Parathyroid adenoma (tissue), 2 donors: ENCODE measurements at regions not wholly inside any gene's neighbourhood (a gene's known extent, or its start where the extent isn't known, plus 50 kb on each side); places are given as distances from the start of the nearest gene placed in this dataset.

Source experiments
- H2AFZ ChIP-seq: fragments of 300-600 bp; sonication (generic); one replicate; pipeline ENCODE4 v1.7.0; 2017; ENCODE audit warnings: antibody characterized with exemption, mild to moderate bottlenecking
- H3K27ac ChIP-seq: fragments of 300-600 bp; sonication (generic); one replicate; pipeline ENCODE4 v1.7.0; 2017
- H3K27me3 ChIP-seq: fragments of 300-600 bp; sonication (generic); one replicate; pipeline ENCODE4 v1.7.0; 2017; ENCODE audit warnings: low read length; ENCODE audit not compliant: control insufficient read depth, insufficient read depth
- H3K36me3 ChIP-seq: fragments of 300-600 bp; sonication (generic); one replicate; pipeline ENCODE4 v1.7.0; 2017; ENCODE audit warnings: low read length; ENCODE audit not compliant: control insufficient read depth, insufficient read depth
- H3K4me1 ChIP-seq: fragments of 300-600 bp; sonication (generic); one replicate; pipeline ENCODE4 v1.7.0; 2017; ENCODE audit warnings: control low read depth
- H3K4me2 ChIP-seq: fragments of 300-600 bp; sonication (generic); one replicate; pipeline ENCODE4 v1.7.0; 2017; ENCODE audit warnings: low read length
- H3K4me3 ChIP-seq: fragments of 300-600 bp; sonication (generic); one replicate; pipeline ENCODE4 v1.7.0; 2017; ENCODE audit warnings: low read depth, low read length
- H3K79me2 ChIP-seq: fragments of 300-600 bp; sonication (generic); one replicate; pipeline ENCODE4 v1.7.0; 2017; ENCODE audit warnings: control low read depth
- H3K9ac ChIP-seq: fragments of 300-600 bp; sonication (generic); one replicate; pipeline ENCODE4 v1.7.0; 2017; ENCODE audit warnings: mild to moderate bottlenecking
- H3K9me3 ChIP-seq: fragments of 300-600 bp; sonication (generic); one replicate; pipeline ENCODE4 v1.7.0; 2017; ENCODE audit warnings: low read length; ENCODE audit not compliant: control insufficient read depth
- CTCF ChIP-seq: fragments of 300-600 bp; sonication (generic); IDR thresholded peaks from one replicate; pipeline ENCODE4 v1.7.0; 2017; ENCODE audit warnings: antibody characterized with exemption, mild to moderate bottlenecking
- donor health status: primary hyperparathyroidism.

- no peaks in the 10 kb centered on the region for H3K9me3 ChIP-seq
- H2AFZ ChIP-seq: no peak overlapping the region
- H3K4me2 ChIP-seq: no peak overlapping the region
- H3K9ac ChIP-seq: no peak overlapping the region
- no peaks in the 10 kb centered on the region for H3K79me2 ChIP-seq
- H3K27me3 ChIP-seq: no peaks in the 10 kb centered on the region
- no peak overlapping the region for H3K27ac ChIP-seq
- no peaks in the 10 kb centered on the region for H3K36me3 ChIP-seq
- no peak for TF ChIP-seq CTCF
- no peak overlapping the region for H3K4me3 ChIP-seq
- H3K4me1 ChIP-seq: no peaks in the 10 kb centered on the region
Observed at GRCh38 chrX:30957753-30958152, 68.7 kb upstream of the TAB3 start.

- Histone ChIP-seq H3K4me1 (no peaks in the 10 kb centered on the region), H3K9me3 (no peaks in the 10 kb centered on the region), H2AFZ (no peak overlapping the region), H3K9ac (no peak overlapping the region), H3K27me3 (no peaks in the 10 kb centered on the region), H3K4me3 (no peak overlapping the region), H3K4me2 (no peak overlapping the region), H3K79me2 (no peaks in the 10 kb centered on the region), H3K36me3 (no peaks in the 10 kb centered on the region), H3K27ac (no peak overlapping the region)
- TF ChIP-seq CTCF: no peak
Observed at GRCh38 chrX:30955687-30956086, 66.6 kb upstream of the TAB3 start.

GRCh38 chrX:30951003-30951402 is 61.9 kb upstream of the TAB3 start:
- Histone ChIP-seq H3K9me3 (no peaks in the 10 kb centered on the region), H3K4me2 (no peak overlapping the region), H3K27ac (no peak overlapping the region), H3K9ac (no peak overlapping the region), H3K79me2 (no peaks in the 10 kb centered on the region), H3K4me1 (no peaks in the 10 kb centered on the region), H3K27me3 (no peaks in the 10 kb centered on the region), H3K36me3 (no peaks in the 10 kb centered on the region), H2AFZ (no peak overlapping the region), H3K4me3 (no peak overlapping the region)
- TF ChIP-seq CTCF: no peak

DNA sequence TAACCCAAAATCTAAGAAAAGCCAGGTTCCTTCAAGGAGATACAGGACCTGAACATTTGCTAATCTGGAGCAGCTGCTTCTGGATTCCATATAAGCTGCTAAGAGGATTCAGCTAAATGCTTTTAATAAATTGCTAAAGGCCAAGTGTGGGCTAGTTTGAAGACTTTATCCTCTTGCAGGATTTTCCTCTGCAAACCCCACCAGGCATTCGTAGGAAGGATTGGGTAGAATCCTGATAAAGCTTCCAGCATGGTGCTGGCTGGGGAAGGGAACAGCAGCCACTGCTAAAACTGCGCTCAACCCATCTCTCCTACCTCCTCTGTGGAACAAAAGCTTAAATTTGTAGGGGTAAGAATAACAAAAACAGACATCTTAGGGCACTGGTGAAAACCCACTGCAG is 61.3 kb upstream of the TAB3 start:
- no peaks in the 10 kb centered on the region for H3K4me1 ChIP-seq
- H3K27me3 ChIP-seq: no peaks in the 10 kb centered on the region
- no peaks in the 10 kb centered on the region for H3K36me3 ChIP-seq
- no peak overlapping the region for H3K27ac ChIP-seq
- no peak overlapping the region for H2AFZ ChIP-seq
- no peaks in the 10 kb centered on the region for H3K79me2 ChIP-seq
- no peak overlapping the region for H3K9ac ChIP-seq
- no peak overlapping the region for H3K4me3 ChIP-seq
- no peak for TF ChIP-seq CTCF
- H3K9me3 ChIP-seq: no peaks in the 10 kb centered on the region
- H3K4me2 ChIP-seq: no peak overlapping the region

DNA sequence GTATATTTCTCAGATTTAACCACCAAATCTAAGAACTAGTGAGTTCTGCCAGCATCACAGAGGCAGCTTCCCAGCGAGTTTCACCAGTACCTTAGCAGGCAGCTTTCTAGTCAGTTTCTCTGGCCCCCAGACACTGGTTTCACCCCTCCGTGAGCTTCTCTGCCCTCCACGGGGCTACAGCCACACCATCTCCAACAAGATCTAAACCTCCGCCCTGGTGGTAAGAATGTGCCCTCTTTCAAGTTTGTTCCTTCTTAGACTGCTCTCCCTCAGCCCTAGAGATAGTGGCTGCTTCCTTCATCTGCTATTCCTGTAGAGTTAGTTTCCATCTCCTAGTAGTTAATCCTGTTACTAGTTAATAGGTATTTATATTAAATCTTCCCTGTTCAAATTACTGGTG is 60.5 kb upstream of the TAB3 start:
- Histone ChIP-seq H3K27me3 (no peaks in the 10 kb centered on the region), H2AFZ (no peak overlapping the region), H3K79me2 (no peaks in the 10 kb centered on the region), H3K4me2 (no peak overlapping the region), H3K4me1 (no peaks in the 10 kb centered on the region), H3K9ac (no peak overlapping the region), H3K27ac (no peak overlapping the region), H3K9me3 (no peaks in the 10 kb centered on the region), H3K36me3 (no peaks in the 10 kb centered on the region), H3K4me3 (no peak overlapping the region)
- TF ChIP-seq CTCF: no peak
